ENCODE measurements at regions not wholly inside any gene's neighbourhood (a gene's known extent, or its start where the extent isn't known, plus 50 kb on each side); places are given as distances from the start of the nearest gene placed in this dataset.

DNA sequence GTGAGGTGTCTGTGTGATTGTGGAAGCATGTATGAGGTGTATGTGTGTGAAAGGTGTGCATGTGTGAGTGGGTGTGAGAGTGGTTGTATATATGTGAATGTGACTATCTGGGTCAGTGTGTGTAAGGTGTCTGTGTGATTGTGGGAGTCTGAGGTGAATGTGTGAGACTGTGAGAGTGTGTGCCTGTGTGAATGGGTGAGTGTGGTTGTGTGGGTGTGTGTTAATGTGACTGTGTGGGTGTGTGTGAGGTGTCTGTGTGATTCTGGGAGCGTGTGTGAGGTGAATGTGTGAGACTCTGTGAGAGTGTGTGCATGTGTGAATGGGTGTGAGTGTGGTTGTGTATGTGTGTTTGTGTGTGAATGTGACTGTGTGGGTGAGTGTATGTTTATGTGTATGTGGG lies 385.1 kb downstream of the TCERG1L start:
- H3K4me3 ChIP-seq (ENCODE audit: control insufficient read depth in 2 of 3, extremely low read depth in 1 of 3, insufficient read depth in 2 of 3, low read depth in 1 of 3, low read length in 3 of 3) = no peak overlapping the region
- FAIRE-seq = no peak
- H3K9me3 ChIP-seq (ENCODE audit: control insufficient read depth, low read depth, low read length) = peaks cover 30% of the 10 kb centered on the region
- no peaks in the 10 kb centered on the region for H3K9me1 ChIP-seq (ENCODE audit: control insufficient read depth, extremely low read depth, insufficient read depth, low read length)
- no peaks in the 10 kb centered on the region for H3K36me3 ChIP-seq (ENCODE audit: control insufficient read depth in 2 of 2, extremely low read depth in 1 of 2, insufficient read depth in 2 of 2, low read length in 2 of 2)
- dilution Hi-C loops (cut with MboI; ENCODE audit: extremely low pct_ligation_motif_present, low sequenced_read_pairs) = no loop called here
- no peak for TF ChIP-seq EZH2 (IDR thresholded peaks at IDR 0.05; ENCODE audit: low read length)
- TF ChIP-seq, protein P1, sequence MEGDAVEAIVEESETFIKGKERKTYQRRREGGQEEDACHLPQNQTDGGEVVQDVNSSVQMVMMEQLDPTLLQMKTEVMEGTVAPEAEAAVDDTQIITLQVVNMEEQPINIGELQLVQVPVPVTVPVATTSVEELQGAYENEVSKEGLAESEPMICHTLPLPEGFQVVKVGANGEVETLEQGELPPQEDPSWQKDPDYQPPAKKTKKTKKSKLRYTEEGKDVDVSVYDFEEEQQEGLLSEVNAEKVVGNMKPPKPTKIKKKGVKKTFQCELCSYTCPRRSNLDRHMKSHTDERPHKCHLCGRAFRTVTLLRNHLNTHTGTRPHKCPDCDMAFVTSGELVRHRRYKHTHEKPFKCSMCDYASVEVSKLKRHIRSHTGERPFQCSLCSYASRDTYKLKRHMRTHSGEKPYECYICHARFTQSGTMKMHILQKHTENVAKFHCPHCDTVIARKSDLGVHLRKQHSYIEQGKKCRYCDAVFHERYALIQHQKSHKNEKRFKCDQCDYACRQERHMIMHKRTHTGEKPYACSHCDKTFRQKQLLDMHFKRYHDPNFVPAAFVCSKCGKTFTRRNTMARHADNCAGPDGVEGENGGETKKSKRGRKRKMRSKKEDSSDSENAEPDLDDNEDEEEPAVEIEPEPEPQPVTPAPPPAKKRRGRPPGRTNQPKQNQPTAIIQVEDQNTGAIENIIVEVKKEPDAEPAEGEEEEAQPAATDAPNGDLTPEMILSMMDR (optimal IDR thresholded peaks at IDR 0.05 in 1 of 3, IDR thresholded peaks at IDR 0.05 in 1 of 3, conservative IDR thresholded peaks at IDR 0.05 in 1 of 3; ENCODE audit: extremely low read depth in 1 of 3, insufficient read depth in 2 of 3, low read length in 3 of 3) = no peak
- no peak overlapping the region for H2AFZ ChIP-seq (ENCODE audit: control insufficient read depth, low read length)
- no peak overlapping the region for H3K4me2 ChIP-seq (ENCODE audit: control insufficient read depth, extremely low read depth, insufficient read depth, low read depth, low read length)
- no peak for DNase-seq (ENCODE audit: low read depth, low spot score)
- H4K20me1 ChIP-seq (ENCODE audit: control insufficient read depth, extremely low read depth, insufficient read depth, low read length) = no peaks in the 10 kb centered on the region
- no peaks in the 10 kb centered on the region for H3K4me1 ChIP-seq (ENCODE audit: control insufficient read depth, extremely low read depth, insufficient read depth, low read length)
- H3K27ac ChIP-seq (ENCODE audit: control insufficient read depth, insufficient read depth, low read length) = no peak overlapping the region
- H3K79me2 ChIP-seq (ENCODE audit: control insufficient read depth, insufficient read depth, low read length) = no peaks in the 10 kb centered on the region
- no peaks in the 10 kb centered on the region for H3K27me3 ChIP-seq (ENCODE audit: control insufficient read depth, extremely low read depth, insufficient read depth, low read length)
- no peak overlapping the region for H3K9ac ChIP-seq (ENCODE audit: control insufficient read depth, extremely low read depth, insufficient read depth, low read length)

GRCh38 chr10:130927157-130927556 lies 384.4 kb downstream of the TCERG1L start:
- H3K27ac ChIP-seq (ENCODE audit: control insufficient read depth, insufficient read depth, low read length) = no peak overlapping the region
- no peak overlapping the region for H3K4me2 ChIP-seq (ENCODE audit: control insufficient read depth, extremely low read depth, insufficient read depth, low read depth, low read length)
- H3K9ac ChIP-seq (ENCODE audit: control insufficient read depth, extremely low read depth, insufficient read depth, low read length) = no peak overlapping the region
- FAIRE-seq = no peak
- no peak overlapping the region for H3K4me3 ChIP-seq (ENCODE audit: control insufficient read depth in 2 of 3, extremely low read depth in 1 of 3, insufficient read depth in 2 of 3, low read depth in 1 of 3, low read length in 3 of 3)
- H3K79me2 ChIP-seq (ENCODE audit: control insufficient read depth, insufficient read depth, low read length) = no peaks in the 10 kb centered on the region
- no peak for TF ChIP-seq EZH2 (IDR thresholded peaks at IDR 0.05; ENCODE audit: low read length)
- TF ChIP-seq, protein P1 (optimal IDR thresholded peaks at IDR 0.05 in 1 of 3, IDR thresholded peaks at IDR 0.05 in 1 of 3, conservative IDR thresholded peaks at IDR 0.05 in 1 of 3; ENCODE audit: extremely low read depth in 1 of 3, insufficient read depth in 2 of 3, low read length in 3 of 3) = no peak
- no peaks in the 10 kb centered on the region for H3K4me1 ChIP-seq (ENCODE audit: control insufficient read depth, extremely low read depth, insufficient read depth, low read length)
- H3K27me3 ChIP-seq (ENCODE audit: control insufficient read depth, extremely low read depth, insufficient read depth, low read length) = no peaks in the 10 kb centered on the region
- H2AFZ ChIP-seq (ENCODE audit: control insufficient read depth, low read length) = no peak overlapping the region
- H3K9me3 ChIP-seq (ENCODE audit: control insufficient read depth, low read depth, low read length) = peaks cover 29% of the 10 kb centered on the region
- H3K36me3 ChIP-seq (ENCODE audit: control insufficient read depth in 2 of 2, extremely low read depth in 1 of 2, insufficient read depth in 2 of 2, low read length in 2 of 2) = no peaks in the 10 kb centered on the region
- H4K20me1 ChIP-seq (ENCODE audit: control insufficient read depth, extremely low read depth, insufficient read depth, low read length) = no peaks in the 10 kb centered on the region
- no peaks in the 10 kb centered on the region for H3K9me1 ChIP-seq (ENCODE audit: control insufficient read depth, extremely low read depth, insufficient read depth, low read length)
- no peak for DNase-seq (ENCODE audit: low read depth, low spot score)
- dilution Hi-C loops (cut with MboI; ENCODE audit: extremely low pct_ligation_motif_present, low sequenced_read_pairs) = no loop called here
